ENCODE measurements at regions not wholly inside any gene's neighbourhood (a gene's known extent, or its start where the extent isn't known, plus 50 kb on each side); places are given as distances from the start of the nearest gene placed in this dataset.
A peak's percentile ranks its signal among the peaks of the same experiment; 100 is the strongest.

- ChIA-PET CTCF (ENCODE audit: unreplicated experiment) (no interaction called here), POLR2A (interaction anchor here (0.5 to 1.5 kb wide), 5 partner anchors 9 to 45 kb away, joined by 3 to 5 read pairs (median 3); no protein-coding TSS in a partner anchor)
- peak overlapping the region; percentile 26; the same call in 1 of the 2 replicates for H2AFZ ChIP-seq (ENCODE audit: low read length)
- H3K27ac ChIP-seq (ENCODE audit: low read depth, low read length, poor library complexity, severe bottlenecking): no peak overlapping the region
- H3K9me3 ChIP-seq (ENCODE audit: low read length): no peaks in the 10 kb centered on the region
- H3K9me2 ChIP-seq (ENCODE audit: insufficient read depth, low read length): no peaks in the 10 kb centered on the region
- peaks cover 6% of the 10 kb centered on the region for H3K4me1 ChIP-seq (ENCODE audit: insufficient read depth, low read length, poor library complexity, severe bottlenecking)
- no TSS peak for BruUV-seq (replicated peaks)
- no peak for DNase-seq (ENCODE audit: low spot score)
- intact Hi-C loops (cut with micrococcal nuclease; ENCODE audit: unreplicated experiment): no loop called here
- H3K4me2 ChIP-seq (ENCODE audit: low read length): no peak overlapping the region
- no peaks in the 10 kb centered on the region for H3K36me3 ChIP-seq (ENCODE audit: insufficient read depth, low read length)
- H3K4me3 ChIP-seq (ENCODE audit: low read depth, low read length, poor library complexity, severe bottlenecking): no peak overlapping the region
- TF ChIP-seq CTCF (conservative IDR thresholded peaks at IDR 0.05; ENCODE audit: low read length) (no peak), EZH2phosphoT487 (IDR thresholded peaks at IDR 0.05; ENCODE audit: borderline replicate concordance, low read depth, low read length) (no peak)
- H3K79me2 ChIP-seq (ENCODE audit: insufficient read depth, low read depth, low read length): no peaks in the 10 kb centered on the region
- no peaks in the 10 kb centered on the region for H4K20me1 ChIP-seq (ENCODE audit: insufficient read depth, low read length)
Measured at GRCh38 chr1:235024711-235025421, 103.8 kb downstream of the TOMM20 start.

- no peaks in the 10 kb centered on the region for H3K9me2 ChIP-seq (ENCODE audit: insufficient read depth, low read length)
- no peaks in the 10 kb centered on the region for H3K79me2 ChIP-seq (ENCODE audit: insufficient read depth, low read depth, low read length)
- no peak for DNase-seq (ENCODE audit: low spot score)
- no peaks in the 10 kb centered on the region for H4K20me1 ChIP-seq (ENCODE audit: insufficient read depth, low read length)
- no peak overlapping the region for H3K27ac ChIP-seq (ENCODE audit: low read depth, low read length, poor library complexity, severe bottlenecking)
- BruUV-seq (replicated peaks): no TSS peak
- no peaks in the 10 kb centered on the region for H3K9me3 ChIP-seq (ENCODE audit: low read length)
- H3K4me3 ChIP-seq (ENCODE audit: low read depth, low read length, poor library complexity, severe bottlenecking): no peak overlapping the region
- POLR2A ChIA-PET: interaction anchor here (0.5 to 1.5 kb wide), 8 partner anchors 8 to 81 kb away, joined by 3 to 5 read pairs (median 4); no protein-coding TSS in a partner anchor
- CTCF ChIA-PET (ENCODE audit: unreplicated experiment): no interaction called here
- intact Hi-C loops (cut with micrococcal nuclease; ENCODE audit: unreplicated experiment): no loop called here
- no peak overlapping the region for H2AFZ ChIP-seq (ENCODE audit: low read length)
- TF ChIP-seq CTCF (conservative IDR thresholded peaks at IDR 0.05; ENCODE audit: low read length) (no peak), EZH2phosphoT487 (IDR thresholded peaks at IDR 0.05; ENCODE audit: borderline replicate concordance, low read depth, low read length) (no peak)
- H3K36me3 ChIP-seq (ENCODE audit: insufficient read depth, low read length): no peaks in the 10 kb centered on the region
- H3K4me2 ChIP-seq (ENCODE audit: low read length): no peak overlapping the region
- H3K4me1 ChIP-seq (ENCODE audit: insufficient read depth, low read length, poor library complexity, severe bottlenecking): peaks cover 6% of the 10 kb centered on the region
Measured at GRCh38 chr1:235023711-235024439, 104.8 kb downstream of the TOMM20 start.

All from OCI-LY7 (cell line).